HepG2 (cell line): ENCODE measurements at regions not wholly inside any gene's neighbourhood (a gene's known extent, or its start where the extent isn't known, plus 50 kb on each side); places are given as distances from the start of the nearest gene placed in this dataset.

Experiments used
- ATAC-seq: fragments of 200-7000 bp; cut with Tn5 transposase; 3 replicates; pipeline ENCODE4 v1.9.1; 2020; ENCODE audit warnings: mild to moderate bottlenecking, moderate library complexity
- BruUV-seq: library from RNA; stranded (reverse); fragments of 400-500 nt; replicated peaks from 2 replicates; lab custom pipeline; 2021; lab: Mats Ljungman, UMichigan
- CTCF ChIA-PET: fragments of 300-600 bp; formaldehyde crosslinking; extraction: SDS; loops from one replicate; lab custom pipeline; 2021; ENCODE audit warnings: low total read pairs, inconsistent platforms, low intra/inter-chr PET ratio; lab: Yijun Ruan, JAX
- POLR2A ChIA-PET: fragments of 350-600 bp; sonication (Branson Sonifier 250); formaldehyde crosslinking; loops from one replicate; lab custom pipeline; 2020; ENCODE audit warnings: antibody characterized with exemption, inconsistent platforms; lab: Yijun Ruan, JAX
- DNase-seq: peaks from one replicate; pipeline ENCODE4 v3.0.0-alpha.2; 2015; ENCODE audit warnings: low spot score
- FAIRE-seq: peaks from 3 replicates; lab custom pipeline; 2011; peaks lifted over from hg19 to GRCh38; lab: Jason Lieb, UNC
- H2AFZ ChIP-seq: one replicate; pipeline ENCODE4 v1.6.1; 2011; ENCODE audit warnings: low read length, inconsistent platforms
- H3K27ac ChIP-seq: fragments of 300-600 bp; 3 replicates; pipeline ENCODE4 v1.8.0; 2011; ENCODE audit warnings: mixed run types, mild to moderate bottlenecking, mixed read lengths, low read length, inconsistent platforms; ENCODE audit not compliant: insufficient read depth; ENCODE audit errors: extremely low read length
- H3K27me3 ChIP-seq, 2 experiments: fragments of 200-600 bp in 1 of 2; 2 replicates in 1 of 2; 3 replicates in 1 of 2; pipeline versions ENCODE4 v1.6.0 to v1.8.0; 2011; ENCODE audit warnings: low read length in 2 of 2, mild to moderate bottlenecking in 2 of 2, moderate library complexity in 2 of 2, inconsistent platforms in 1 of 2; ENCODE audit not compliant: insufficient read depth in 2 of 2, control insufficient read depth in 1 of 2
- H3K36me3 ChIP-seq, 2 experiments: fragments of 200-600 bp in 1 of 2; replicated peaks in 1 of 2; 2 replicates in 1 of 2; 3 replicates in 1 of 2; pipeline versions ENCODE4 v1.5.1 to v1.8.0; 2011; ENCODE audit warnings: low read length in 2 of 2, inconsistent platforms in 1 of 2; ENCODE audit not compliant: insufficient read depth in 2 of 2, control insufficient read depth in 1 of 2
- H3K4me1 ChIP-seq: 2 replicates; pipeline ENCODE4 v1.5.1; 2012; ENCODE audit warnings: low read length, inconsistent platforms; ENCODE audit not compliant: insufficient read depth
- H3K4me2 ChIP-seq: 2 replicates; pipeline ENCODE4 v1.6.0; 2011; ENCODE audit warnings: low read depth, low read length, inconsistent platforms
- H3K4me3 ChIP-seq, 3 experiments: fragments of 200-600 bp in 1 of 3; sonication (generic), shearing (Covaris generic) in 1 of 3; replicated peaks in 1 of 3; 2 replicates each; pipeline ENCODE4 v1.5.1; 2011 to 2016; ENCODE audit warnings: low read length in 3 of 3, inconsistent platforms in 2 of 3, low read depth in 2 of 3, mild to moderate bottlenecking in 2 of 3, control low read depth in 1 of 3, mixed read lengths in 1 of 3; ENCODE audit not compliant: insufficient read depth in 1 of 3
- H3K79me2 ChIP-seq: one replicate; pipeline ENCODE4 v1.6.1; 2011; ENCODE audit warnings: low read length, inconsistent platforms; ENCODE audit not compliant: insufficient read depth
- H3K9ac ChIP-seq: 2 replicates; pipeline ENCODE4 v1.6.0; 2011; ENCODE audit warnings: mild to moderate bottlenecking, low read depth, low read length, inconsistent platforms; ENCODE audit not compliant: insufficient read depth
- H3K9me3 ChIP-seq: 2 replicates; pipeline ENCODE4 v1.5.1; 2012; ENCODE audit warnings: mild to moderate bottlenecking, low read length
- H4K20me1 ChIP-seq: 2 replicates; pipeline ENCODE4 v1.6.0; 2011; ENCODE audit warnings: inconsistent platforms, mild to moderate bottlenecking, low read length, moderate library complexity; ENCODE audit not compliant: insufficient read depth
- CHD4 ChIP-seq: fragments of 200-600 bp; sonication (generic); IDR thresholded peaks from 2 replicates; pipeline ENCODE4 v1.7.0; 2017; ENCODE audit warnings: mild to moderate bottlenecking, low read length, borderline replicate concordance
- GATAD1 ChIP-seq: IDR thresholded peaks from 2 replicates; pipeline ENCODE4 v1.6.1; 2016; ENCODE audit warnings: missing genetic modification reagents, missing compliant biosample characterization
- PCBP2 ChIP-seq: fragments of 200-400 bp; formaldehyde crosslinking; optimal IDR thresholded peaks from 2 replicates; pipeline ENCODE3; 2018; ENCODE audit warnings: low read length, low read depth; ENCODE audit not compliant: poor library complexity, severe bottlenecking
- SETDB1 ChIP-seq: sonication (generic); formaldehyde crosslinking; IDR thresholded peaks from 2 replicates; pipeline ENCODE4 v1.5.1; 2020; ENCODE audit warnings: missing genetic modification reagents, mild to moderate bottlenecking, borderline replicate concordance
- SMAD1 ChIP-seq: sonication (generic); formaldehyde crosslinking; IDR thresholded peaks from 2 replicates; pipeline ENCODE4 v1.4.0; 2020; ENCODE audit warnings: missing genetic modification reagents, low read depth, mild to moderate bottlenecking, borderline replicate concordance
- ZNF350 ChIP-seq: sonication (generic); formaldehyde crosslinking; IDR thresholded peaks from 2 replicates; pipeline ENCODE4 v1.4.0; 2020; ENCODE audit warnings: mild to moderate bottlenecking, low read depth, missing genetic modification reagents, borderline replicate concordance
- ZNF383 ChIP-seq: sonication (generic); formaldehyde crosslinking; IDR thresholded peaks from 2 replicates; pipeline ENCODE4 v1.4.0; 2020; ENCODE audit warnings: missing genetic modification reagents, mild to moderate bottlenecking, borderline replicate concordance
- ZNF460 ChIP-seq: sonication (generic); formaldehyde crosslinking; IDR thresholded peaks from 2 replicates; pipeline ENCODE4 v1.5.1; 2020; ENCODE audit warnings: missing genetic modification reagents, mild to moderate bottlenecking, borderline replicate concordance
- ZNF724P ChIP-seq: sonication (generic); formaldehyde crosslinking; IDR thresholded peaks from 2 replicates; pipeline ENCODE4 v1.8.0; 2022; ENCODE audit warnings: missing genetic modification reagents, borderline replicate concordance
- ZNF883 ChIP-seq: sonication (generic); formaldehyde crosslinking; IDR thresholded peaks from 2 replicates; pipeline ENCODE4 v1.5.1; 2020; ENCODE audit warnings: mild to moderate bottlenecking, missing genetic modification reagents; ENCODE audit errors: not compliant biosample characterization
- WGBS: methylation state at CpG from one replicate; pipeline ENCODE4 v1.1.6; 2017; ENCODE audit warnings: low lambda C conversion rate; 5-methylcytosine and 5-hydroxymethylcytosine counted together
- in situ Hi-C: cut with HindIII; loops from 2 replicates; pipeline ENCODE4 v1.10.0; 2017; ENCODE audit warnings: low pct_unique_long_range_greater_than_20kb; ENCODE audit not compliant: extremely low pct_ligation_motif_present
- intact Hi-C: fragments of 100-400 bp; cut with micrococcal nuclease; formaldehyde crosslinking; loops from one replicate; pipeline ENCODE4 v1.10.0; 2022; ENCODE audit not compliant: unreplicated experiment
- TF ChIP-seq, protein P1 (sequence below): sonication (generic); formaldehyde crosslinking; IDR thresholded peaks from 2 replicates; pipeline ENCODE4 v1.5.1; 2020; ENCODE audit warnings: missing genetic modification reagents, mild to moderate bottlenecking, borderline replicate concordance
- TF ChIP-seq, protein P2 (sequence below): IDR thresholded peaks from 2 replicates; pipeline ENCODE4 v1.6.1; 2016; ENCODE audit warnings: missing biosample characterization, missing genetic modification reagents, low read depth

DNA sequence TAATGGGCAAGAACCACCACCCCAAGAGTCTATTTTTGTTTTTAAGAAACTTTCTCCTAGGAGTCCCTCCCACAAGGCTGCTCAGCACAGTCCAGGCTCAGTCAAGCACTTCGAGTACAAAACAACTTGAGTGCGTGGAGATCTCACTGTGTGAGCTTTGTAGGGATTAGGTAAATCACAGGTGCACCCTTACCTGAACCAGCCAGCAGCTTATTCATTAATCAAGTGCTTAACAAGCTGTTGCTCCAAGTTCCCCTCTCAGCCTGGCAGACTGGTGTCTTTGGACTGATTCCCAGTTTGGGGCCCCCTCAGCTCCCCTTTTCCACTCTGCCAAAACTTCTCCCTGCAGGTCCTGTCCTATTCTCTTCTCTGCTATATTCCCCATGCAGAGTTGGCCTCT, 133.1 kb downstream of the LY86 start:
- Histone ChIP-seq H3K4me2 (no peak overlapping the region), H3K27me3 (no peaks in the 10 kb centered on the region; a peak in 2 of 5 replicates), H3K9me3 (no peaks in the 10 kb centered on the region), H3K27ac (no peak overlapping the region), H3K4me1 (peaks cover 31% of the 10 kb centered on the region), H3K36me3 (no peaks in the 10 kb centered on the region), H3K79me2 (no peaks in the 10 kb centered on the region), H3K4me3 (no peak overlapping the region), H4K20me1 (no peaks in the 10 kb centered on the region), H2AFZ (no peak overlapping the region), H3K9ac (no peak overlapping the region)
- ATAC-seq, result no peak
- BruUV-seq, result no TSS peak
- no peak for FAIRE-seq
- POLR2A ChIA-PET, result no interaction called here
- in situ Hi-C loops, result loop anchor here (5.0 kb wide), 1 partner anchor 521 kb away; no protein-coding TSS in a partner anchor
- no peak for DNase-seq
- 0% methylated on average over 2 of the region's 2 CpGs for WGBS
- CTCF ChIA-PET, result no interaction called here
- intact Hi-C loops, result loop anchor here (10.0 kb wide), 1 partner anchor 383 kb away; the partner anchor contains the start of gene RREB1
- TF ChIP-seq GATAD1 (CRISPR knock-in tag) (no peak), ZNF350 (no peak), CHD4 (no peak), ZNF460 (CRISPR knock-in tag) (no peak), ZNF883 (CRISPR knock-in tag) (no peak), ZNF724P (CRISPR knock-in tag) (no peak), SMAD1 (CRISPR knock-in tag) (no peak), SETDB1 (CRISPR knock-in tag) (no peak), ZNF383 (no peak), PCBP2 (no peak)
- TF ChIP-seq, protein P1, sequence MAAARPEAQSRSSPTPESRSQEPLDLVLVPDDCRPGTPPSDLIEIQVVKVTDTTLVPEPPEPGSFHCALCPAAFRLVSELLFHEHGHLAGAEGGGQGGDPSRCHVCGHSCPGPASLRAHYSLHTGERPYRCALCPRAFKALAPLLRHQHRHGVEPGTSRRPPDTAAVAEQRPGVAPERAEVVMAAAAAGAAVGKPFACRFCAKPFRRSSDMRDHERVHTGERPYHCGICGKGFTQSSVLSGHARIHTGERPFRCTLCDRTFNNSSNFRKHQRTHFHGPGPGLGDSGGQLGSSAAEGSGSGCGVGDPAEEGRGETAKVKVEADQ (CRISPR knock-in tag), result no peak
- TF ChIP-seq, protein P2, sequence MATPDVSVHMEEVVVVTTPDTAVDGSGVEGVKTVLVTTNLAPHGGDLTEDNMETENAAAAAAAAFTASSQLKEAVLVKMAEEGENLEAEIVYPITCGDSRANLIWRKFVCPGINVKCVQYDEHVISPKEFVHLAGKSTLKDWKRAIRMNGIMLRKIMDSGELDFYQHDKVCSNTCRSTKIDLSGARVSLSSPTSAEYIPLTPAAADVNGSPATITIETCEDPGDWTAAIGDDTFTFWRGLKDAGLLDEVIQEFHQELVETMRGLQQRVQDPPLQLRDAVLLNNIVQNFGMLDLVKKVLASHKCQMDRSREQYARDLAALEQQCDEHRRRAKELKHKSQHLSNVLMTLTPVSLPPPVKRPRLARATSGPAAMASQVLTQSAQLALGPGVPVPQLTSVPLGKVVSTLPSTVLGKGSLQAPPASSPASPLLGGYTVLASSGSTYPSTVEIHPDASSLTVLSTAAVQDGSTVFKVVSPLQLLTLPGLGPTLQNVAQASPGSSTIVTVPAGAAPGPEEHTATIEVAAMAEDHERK (CRISPR knock-in tag), result no peak
